HG03378 (cell line): ENCODE measurements at regions not wholly inside any gene's neighbourhood (a gene's known extent, or its start where the extent isn't known, plus 50 kb on each side); places are given as distances from the start of the nearest gene placed in this dataset.
"Not testable (repeated sequence)": the region's sequence is repeated elsewhere in the genome, so short reads cannot be mapped to it uniquely, and the experiment has no call there.

Experiments used
- ATAC-seq: cut with Tn5 transposase; IDR thresholded peaks from one replicate; pipeline ENCODE4 v1.9.1; 2021; ENCODE audit warnings: mild to moderate bottlenecking, moderate library complexity; ENCODE audit not compliant: unreplicated experiment

DNA sequence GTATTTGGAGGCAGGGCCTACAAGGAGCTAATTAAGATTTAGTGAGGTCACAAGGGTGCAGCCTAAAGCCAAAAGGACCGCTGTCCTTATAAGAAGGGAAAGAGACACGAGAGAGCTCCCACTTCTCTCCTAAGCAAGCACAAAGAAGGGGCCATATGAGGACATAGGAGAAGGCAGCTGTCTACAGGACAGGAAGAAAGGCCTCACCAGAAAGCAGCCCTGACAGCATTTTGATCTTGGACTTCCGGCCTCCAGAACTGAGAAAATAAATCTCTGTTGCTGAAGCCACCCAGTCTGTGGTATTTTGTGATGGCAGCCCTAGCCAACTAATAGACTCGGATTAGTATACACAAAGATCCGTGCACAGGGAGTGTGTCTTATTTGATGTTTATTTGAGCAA, 139.7 kb downstream of the B3GNT2 start:
- ATAC-seq = no peak

DNA sequence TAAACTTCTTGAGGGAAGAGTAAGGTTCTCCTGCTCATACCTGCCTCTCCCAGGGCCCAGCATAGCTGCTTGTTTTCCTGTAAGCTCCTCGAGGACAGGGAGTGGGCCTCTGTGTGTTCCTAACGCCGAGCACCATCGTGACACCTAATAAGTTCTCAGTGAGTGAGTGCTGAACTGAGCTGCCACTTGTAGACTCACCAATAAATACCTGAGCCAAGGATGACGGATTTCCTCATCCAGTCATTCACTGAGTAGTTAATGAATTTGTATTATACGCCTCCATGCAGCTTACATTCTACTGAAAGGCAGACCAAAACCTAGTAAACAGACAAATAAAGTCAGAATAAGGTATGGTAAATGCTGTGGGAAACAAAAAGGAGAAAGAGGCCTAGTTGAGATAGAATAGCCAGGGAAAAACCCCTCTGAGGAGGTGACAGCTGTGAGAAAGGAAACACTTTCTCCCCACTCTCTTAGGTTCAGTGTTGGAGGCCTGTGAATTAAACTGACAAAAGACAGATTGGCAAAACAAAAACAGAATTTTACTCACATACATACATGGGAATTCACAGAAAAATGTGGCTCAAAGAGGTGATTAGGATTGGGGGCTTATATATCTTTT, 138.6 kb downstream of the B3GNT2 start:
- ATAC-seq = peak; percentile 59

DNA sequence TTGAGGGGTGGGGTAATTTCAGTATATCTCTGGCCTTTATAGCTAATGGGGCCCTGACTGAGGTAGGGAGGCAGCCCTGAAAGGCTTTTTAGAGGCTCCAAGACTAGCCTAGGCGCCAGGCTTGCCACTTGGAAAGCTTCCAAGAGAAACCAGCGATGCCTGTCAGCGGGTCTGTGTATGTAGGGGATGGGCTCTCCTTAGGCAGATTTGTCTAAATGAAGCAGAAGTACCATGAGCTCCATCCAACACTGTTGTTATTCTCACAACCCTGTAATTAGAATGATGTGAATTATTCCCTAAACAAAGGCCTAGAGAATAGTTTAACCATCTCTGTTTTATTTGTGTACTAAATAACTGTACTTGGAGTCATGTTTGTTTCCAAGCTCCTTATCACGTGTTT, 138.1 kb downstream of the B3GNT2 start:
- ATAC-seq = no peak

DNA sequence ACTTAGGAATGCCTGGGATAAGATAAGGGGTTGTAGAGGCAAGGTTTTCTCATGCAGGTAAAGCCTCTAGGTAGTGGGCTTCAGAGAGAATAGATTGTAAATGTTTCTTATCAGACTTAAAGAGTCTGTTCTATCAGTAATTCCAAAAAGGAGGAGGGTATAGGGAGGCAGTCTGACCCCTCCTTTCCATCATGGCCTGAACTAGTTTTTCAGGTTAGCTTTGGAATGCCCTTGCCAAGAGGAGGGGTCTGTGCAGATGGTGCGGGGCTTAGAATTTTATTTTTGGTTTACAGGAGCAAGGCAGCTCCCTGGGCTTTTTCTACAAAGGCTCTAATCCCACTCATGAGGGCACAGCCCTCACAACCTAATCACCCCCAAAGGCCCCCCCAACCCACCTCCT, 135.0 kb downstream of the B3GNT2 start:
- ATAC-seq = no peak

DNA sequence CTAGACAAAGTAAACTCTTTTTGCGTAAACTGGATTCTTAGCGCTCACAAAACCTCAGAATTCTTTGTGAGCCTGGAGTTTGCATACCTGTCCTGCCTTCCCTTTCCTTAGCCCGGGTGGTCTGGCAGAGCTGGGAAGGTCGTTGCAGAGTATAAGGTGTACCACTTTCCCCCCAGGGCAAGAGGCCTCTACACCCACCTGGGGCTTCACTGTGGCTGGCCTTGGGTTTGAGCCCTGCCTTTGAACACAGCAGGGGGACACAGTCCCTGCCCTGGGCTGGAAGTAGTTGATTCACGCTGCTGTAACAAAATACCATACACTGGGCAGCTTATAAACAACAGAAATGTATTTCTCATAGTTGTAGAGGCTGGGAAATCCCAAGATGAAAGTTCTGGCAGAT, 133.9 kb downstream of the B3GNT2 start:
- ATAC-seq = no peak

DNA sequence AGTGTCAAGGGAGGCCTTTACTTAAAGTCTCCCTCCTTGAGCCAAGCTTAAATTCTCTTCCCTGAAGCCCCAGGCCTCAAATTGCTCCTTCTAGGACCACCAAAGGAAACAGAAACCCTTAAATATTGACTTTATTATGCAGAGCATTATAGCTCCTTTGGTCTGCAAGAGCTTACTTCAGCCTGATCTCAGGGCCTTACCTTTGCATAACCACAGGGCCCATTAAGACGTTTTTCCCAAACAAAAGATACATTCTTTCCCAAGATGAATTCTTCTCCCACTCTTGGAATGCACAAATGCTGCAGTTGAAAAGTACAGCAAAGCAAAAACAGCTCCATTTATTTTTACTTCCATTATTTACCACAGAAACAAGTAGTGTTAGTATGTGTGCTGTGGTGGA, 130.8 kb downstream of the B3GNT2 start:
- ATAC-seq = no peak

DNA sequence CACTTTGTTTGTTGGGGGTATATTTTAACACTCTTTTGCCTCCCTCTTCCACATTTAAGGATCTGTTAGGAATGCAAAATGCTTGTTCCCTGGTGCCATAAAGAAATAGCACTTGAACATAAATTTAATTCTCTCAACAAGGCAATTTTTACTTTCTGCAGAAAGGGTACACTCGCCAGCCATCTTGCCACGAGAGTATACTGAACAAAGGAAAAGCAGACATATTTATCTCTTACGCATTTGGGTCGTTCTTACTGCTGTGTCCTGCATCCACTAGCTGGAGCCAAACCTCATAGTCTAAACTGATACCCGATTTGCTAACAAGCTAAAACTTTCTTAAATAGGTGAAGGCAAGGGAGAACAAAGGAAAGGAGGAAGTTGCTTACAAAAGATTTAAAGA, 129.5 kb downstream of the B3GNT2 start:
- ATAC-seq = no peak

DNA sequence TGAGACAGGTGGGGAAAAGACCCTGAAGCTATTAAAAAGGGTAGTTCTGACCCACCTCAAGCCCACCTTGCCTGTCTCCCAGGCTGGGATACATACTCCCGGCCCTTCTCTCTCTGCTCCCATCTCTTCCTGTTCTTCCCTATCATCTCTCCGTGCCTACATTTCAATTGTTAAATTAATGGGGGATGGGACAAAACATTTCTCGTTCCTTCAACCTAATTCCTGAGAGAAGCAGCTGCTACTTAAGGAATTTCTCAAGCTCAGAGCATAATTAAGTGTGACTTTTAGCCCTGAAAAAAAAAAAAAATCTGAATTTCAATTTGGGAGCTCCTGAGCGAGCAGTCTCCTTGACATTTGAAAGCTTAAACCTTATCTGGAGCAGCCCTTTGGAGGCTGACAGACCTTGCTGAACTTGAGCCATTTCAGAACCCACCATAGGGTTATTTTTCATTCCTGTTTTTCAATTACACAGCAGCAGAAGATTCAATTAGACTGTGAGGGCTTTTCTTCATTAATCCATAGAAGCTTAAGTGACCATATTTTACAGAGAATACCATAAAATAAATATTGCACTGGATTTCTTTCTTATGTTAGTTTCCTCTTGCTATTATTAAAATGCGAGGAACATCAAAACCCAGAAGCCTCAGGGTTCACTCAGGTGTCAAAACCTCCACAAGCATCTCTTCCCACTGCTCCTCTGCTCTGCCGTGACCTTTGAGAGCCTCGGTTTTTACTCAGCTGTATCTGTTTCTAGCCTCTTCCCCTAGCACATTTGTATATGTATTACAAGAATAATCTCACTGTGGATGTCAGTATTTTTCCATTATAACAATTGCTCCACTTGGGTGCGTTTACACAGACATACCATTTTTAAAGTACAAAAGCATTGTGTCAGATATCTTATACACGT, 125.7 kb downstream of the B3GNT2 start:
- no peak for ATAC-seq

DNA sequence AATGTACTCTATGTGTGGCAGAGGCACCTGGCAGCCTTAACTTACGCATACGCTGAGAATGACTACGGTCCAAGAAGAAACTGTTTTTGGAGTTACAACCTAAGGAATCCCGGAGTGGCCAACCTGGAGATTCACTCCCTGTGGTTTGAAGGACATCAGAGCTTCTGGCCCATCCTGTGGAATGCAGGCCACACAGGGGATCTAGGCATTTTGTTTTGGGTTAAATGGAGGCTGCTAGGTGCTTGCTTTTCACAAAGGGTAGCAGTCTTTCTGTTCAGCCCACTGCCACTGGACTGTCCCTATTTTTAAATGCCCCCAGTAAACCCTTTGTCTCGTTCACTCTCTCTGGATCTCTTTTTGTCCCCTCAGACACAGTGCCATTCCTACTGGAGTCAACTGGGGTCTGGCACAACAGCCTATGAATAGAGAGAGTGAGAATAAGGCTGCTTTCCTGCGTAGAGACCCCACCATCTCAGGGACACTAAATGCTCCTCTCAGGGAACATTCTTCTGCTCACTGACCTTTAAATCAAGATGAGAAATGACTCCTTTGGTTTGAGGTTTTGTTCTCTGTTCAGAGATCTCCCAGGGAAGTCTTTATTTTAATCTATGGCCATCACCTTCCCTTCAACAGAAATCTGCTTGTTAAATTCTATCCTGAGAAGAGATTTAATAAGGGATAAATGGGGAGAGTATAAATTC, 124.9 kb downstream of the B3GNT2 start:
- ATAC-seq = no peak

DNA sequence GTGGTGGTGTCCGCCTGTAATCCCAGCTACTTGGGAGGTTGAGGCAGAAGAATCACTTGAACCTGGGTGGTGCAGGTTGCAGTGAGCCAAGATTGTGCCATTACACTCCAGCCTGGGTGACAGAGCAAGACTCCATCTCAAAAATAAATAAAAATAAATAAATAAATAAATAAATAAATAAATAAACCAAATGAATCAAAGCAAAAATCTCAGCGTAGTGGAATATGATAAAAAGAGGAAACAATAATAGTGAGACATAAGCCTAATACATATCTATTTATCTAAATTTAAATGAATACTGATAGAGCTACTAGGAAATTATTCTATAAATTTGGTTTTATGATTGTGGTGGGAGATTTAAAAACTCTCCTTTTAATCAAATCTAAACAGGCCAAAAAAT, 124.2 kb downstream of the B3GNT2 start:
- not testable (repeated sequence) for ATAC-seq

DNA sequence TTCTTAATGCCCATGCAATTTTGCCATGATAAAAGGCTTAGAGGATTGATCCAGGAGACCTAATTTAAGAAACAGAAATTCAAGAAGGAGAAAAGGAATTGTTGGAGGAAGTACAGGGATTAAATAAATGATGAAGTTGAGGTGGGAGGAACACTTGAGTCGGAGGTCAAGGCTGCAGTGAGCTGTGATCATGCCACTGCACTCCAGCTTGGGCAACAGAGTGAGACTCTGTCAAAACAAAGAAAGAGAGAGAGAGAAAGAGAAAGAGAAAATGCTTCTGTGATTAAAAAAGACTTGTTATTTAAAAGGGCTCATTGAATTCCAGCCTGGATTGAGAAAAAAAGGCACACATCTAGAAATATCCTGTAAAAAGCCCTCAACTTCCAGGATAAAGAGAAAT, 123.2 kb downstream of the B3GNT2 start:
- ATAC-seq = no peak

DNA sequence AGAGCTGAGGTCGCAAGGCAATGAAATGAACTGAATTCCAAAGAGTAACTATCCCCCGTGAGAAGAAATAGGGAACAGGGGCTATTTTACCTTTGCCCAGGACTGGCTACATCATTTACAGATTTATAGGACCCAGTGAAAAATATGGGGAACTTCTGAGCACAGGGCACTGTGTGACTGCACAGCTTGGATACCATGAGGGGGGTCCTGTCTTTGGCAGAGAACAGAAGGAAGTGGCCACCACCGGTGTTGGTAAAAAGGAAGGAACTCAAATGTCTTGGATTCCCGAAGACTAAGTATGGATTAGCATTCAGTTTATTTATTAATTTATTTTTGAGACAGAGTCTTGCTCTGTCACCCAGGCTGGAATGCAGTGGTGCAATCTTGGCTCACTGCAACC, 119.6 kb downstream of the B3GNT2 start:
- no peak for ATAC-seq

DNA sequence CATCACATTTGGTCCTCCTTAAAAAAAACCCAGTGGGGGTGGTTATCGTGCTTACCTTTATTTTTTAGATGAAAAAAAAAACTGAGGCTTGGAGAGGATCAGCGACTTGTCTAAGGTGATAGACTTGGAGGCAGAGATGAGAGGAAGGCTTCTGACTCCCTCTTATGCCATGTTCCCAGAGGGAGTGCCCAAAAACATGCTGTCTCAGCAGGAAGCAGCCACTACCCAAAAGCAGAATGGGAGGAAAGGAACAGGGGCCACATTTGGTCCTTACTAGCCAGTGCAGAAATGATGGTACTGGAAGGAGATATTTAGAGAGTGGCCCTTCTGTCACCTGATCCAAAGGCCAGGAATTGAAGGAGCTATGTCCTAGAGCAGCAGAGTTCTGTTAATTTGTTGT, 118.4 kb downstream of the B3GNT2 start:
- ATAC-seq = no peak

DNA sequence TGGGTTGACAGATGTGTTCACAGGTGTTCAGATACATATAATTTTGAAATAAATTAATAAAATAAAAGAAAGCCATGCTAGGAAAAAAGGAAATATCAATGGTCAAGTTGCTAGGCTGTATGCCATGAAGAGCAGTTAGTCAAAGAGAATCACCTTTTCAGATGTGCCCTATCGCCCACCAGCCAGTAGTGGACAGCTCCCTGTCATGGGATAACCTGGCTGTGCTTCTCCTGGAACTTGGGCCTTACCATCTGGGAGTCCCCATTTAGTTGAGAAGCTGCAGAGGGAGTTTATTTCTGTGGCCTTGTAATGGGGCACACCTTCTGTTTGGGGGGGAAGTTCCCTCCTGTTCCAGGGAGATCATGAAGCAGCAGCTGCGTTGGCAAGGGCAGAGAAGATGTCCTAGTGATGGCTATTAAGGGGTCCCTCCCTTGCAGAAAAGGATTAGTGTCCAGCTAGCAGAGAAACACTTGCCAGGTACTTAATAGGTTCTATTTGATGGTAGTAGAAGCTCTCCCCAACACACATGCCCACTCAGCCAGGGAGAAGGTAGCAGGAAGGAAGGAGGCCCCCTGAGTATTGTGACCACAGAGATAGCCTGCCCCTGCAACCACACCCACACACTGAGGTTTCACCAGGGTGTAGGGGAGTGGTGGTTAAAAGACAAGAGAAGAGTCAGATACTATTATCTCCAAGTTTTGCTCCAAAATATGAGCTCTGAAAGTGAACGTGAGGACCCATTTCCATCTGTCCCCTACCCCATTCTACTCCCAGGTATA, 117.7 kb downstream of the B3GNT2 start:
- ATAC-seq = peak; percentile 79

DNA sequence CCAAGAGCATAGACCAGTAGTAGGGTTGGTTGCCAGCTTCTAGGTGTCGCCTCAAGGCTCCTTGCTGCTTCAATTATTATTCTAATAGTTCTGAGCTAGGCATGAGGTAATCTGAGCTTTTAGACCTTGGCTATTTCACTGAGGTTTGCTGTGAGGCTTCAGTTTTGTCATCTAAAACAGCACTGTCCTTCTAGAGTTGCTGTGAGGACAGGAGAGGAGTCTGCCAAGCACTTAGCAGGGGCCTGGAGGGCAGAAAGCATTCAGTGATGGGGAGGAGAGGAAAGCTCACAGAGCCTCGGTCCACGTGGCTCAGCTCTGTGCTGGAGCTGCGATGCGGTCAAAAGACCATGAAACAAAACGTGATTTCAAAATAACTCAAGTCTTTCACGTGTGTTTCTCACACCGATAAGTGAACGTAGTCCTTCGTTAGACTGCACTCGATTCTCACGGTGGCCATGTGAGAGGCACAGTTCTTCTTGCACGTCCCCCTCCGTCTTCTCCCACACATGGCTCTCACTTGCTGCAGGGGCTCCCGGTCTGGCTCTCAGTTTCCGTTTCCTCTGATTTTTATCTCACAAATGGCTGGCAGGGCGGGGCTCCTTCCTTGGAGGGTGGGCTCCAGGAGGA, 113.7 kb downstream of the B3GNT2 start:
- peak; percentile 56 for ATAC-seq

DNA sequence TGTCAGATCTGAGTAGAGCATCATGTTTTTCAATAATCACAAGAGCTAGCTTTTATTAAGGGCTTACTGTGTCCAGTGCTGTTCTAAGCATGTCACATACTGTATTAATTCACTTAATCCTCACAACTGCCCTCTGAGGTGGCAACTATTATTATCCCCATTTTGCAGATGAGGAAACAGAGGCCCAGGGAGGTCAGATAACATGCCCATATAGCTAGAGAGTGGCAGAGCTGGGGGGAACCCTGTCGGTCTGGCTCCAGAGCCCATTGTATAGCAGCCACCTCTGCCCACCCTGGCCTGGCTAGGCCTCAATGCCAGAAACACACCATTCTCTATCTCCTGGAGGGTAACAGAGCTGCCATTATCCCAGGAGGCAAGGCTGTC, 113.2 kb downstream of the B3GNT2 start:
- ATAC-seq = no peak

DNA sequence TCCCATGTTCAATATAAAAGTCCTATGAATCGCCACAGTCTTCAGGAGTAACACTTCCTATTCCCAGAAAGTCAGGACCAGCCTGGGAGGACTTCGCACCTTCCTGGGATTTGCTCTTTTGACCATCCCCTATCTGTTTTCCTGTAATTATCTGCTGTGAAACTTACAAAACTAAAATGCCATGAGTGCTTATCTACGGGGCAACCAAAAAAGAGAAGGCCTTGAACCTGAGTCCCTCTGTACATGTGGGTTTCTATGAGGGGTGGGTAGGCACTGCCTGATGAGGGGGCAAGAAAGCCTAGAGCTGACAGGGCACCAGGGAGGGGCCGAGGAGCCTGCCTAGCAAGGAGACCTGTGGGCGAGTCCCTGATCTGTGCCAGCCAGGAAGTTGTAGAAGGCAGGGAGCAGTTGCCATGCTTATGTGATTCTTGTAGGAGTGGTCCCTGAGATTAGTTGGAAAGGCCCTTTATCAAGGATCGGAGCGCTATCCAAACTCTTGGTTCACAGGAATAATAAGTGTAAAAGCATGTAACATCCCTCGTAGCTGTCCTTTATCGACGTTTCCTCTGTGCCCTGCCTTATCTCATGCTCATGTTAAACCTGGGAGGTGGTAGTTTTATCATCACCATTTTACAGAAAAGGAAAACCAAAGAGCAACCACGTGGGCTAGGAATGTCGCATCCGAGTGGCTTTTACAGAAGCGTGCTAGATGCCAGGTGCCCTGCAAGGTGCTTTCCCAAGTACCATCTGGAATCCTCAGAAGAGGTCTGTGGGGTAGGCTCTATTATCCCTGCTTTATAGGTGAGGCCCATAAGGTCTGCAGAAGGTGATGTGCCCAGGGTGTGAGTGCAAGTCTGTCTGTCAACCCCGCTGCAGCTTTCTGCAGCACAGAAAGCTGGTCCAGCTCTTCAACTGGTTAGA, 111.8 kb downstream of the B3GNT2 start:
- no peak for ATAC-seq

DNA sequence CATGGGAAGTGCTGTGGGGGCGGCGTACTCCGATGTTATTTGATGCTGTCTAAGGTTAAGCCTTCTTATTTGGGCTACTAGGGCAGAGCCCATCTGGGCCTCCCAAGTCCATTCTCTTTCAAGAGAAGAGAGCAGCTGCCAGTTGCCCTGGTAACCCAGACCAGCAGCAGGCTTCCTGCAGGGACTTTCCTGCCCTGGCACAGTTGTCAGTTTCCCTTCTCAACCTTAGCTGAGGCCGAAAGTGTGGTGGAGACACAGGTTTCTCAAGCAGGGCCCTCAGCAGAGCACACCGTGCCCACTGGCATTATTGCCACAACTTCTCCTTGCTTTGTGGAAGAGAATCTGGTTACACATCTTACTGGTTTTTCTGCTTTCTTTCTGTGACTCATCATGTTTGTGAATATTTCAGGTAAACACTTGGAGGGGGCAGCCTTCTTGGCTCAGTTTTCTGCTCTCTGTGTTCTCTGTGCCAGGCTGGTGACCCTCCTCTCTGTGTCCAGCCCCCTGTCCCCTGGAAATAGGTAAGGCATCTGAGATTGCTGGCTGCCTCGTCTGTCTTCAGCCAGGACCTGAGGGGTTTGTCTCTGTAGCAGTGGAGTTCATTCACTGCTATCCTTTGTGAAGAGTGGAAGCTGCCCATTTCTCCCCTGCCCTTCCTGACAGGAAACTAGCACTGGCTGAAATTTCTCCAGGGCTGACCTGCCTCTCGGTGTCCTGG, 111.0 kb downstream of the B3GNT2 start:
- ATAC-seq = peak; percentile 39
